Ishikawa (cell line): ENCODE measurements at regions not wholly inside any gene's neighbourhood (a gene's known extent, or its start where the extent isn't known, plus 50 kb on each side); places are given as distances from the start of the nearest gene placed in this dataset.

Experiments
- CEBPB ChIP-seq: IDR thresholded peaks from 2 replicates; pipeline ENCODE4 v1.6.1; 2012
- CREB1 ChIP-seq: IDR thresholded peaks from 2 replicates; pipeline ENCODE4 v1.6.1; 2012; ENCODE audit warnings: low read depth
- EGR1 ChIP-seq: IDR thresholded peaks from 2 replicates; pipeline ENCODE4 v1.6.1; 2012
- EP300 ChIP-seq: IDR thresholded peaks from 2 replicates; pipeline ENCODE4 v1.6.1; 2012; ENCODE audit warnings: borderline replicate concordance
- FOXM1 ChIP-seq: IDR thresholded peaks from 2 replicates; pipeline ENCODE4 v1.6.1; 2012; ENCODE audit warnings: low read depth, borderline replicate concordance
- NFIC ChIP-seq: IDR thresholded peaks from 2 replicates; pipeline ENCODE4 v1.6.1; 2012
- RAD21 ChIP-seq: IDR thresholded peaks from 2 replicates; pipeline ENCODE4 v1.6.1; 2012; ENCODE audit warnings: low read depth
- TAF1 ChIP-seq: IDR thresholded peaks from 2 replicates; pipeline ENCODE4 v1.6.1; 2012; ENCODE audit warnings: low read depth, mild to moderate bottlenecking
- TCF12 ChIP-seq: IDR thresholded peaks from 2 replicates; pipeline ENCODE4 v1.6.1; 2012; ENCODE audit warnings: low read depth
- TEAD4 ChIP-seq: IDR thresholded peaks from 2 replicates; pipeline ENCODE4 v1.6.1; 2012
- YY1 ChIP-seq: IDR thresholded peaks from 2 replicates; pipeline ENCODE4 v1.6.1; 2012; ENCODE audit warnings: low read depth
- ZBTB7A ChIP-seq: IDR thresholded peaks from 2 replicates; pipeline ENCODE4 v1.6.1; 2012; ENCODE audit warnings: low read depth
- TF ChIP-seq, protein P1 (sequence below): IDR thresholded peaks from 2 replicates; pipeline ENCODE4 v1.6.1; 2012; ENCODE audit warnings: low read depth, mild to moderate bottlenecking
- TF ChIP-seq, protein P2 (sequence below): IDR thresholded peaks from 2 replicates; pipeline ENCODE4 v1.6.1; 2012
- TF ChIP-seq, protein P3 (sequence below): IDR thresholded peaks from 2 replicates; pipeline ENCODE4 v1.6.1; 2012

DNA sequence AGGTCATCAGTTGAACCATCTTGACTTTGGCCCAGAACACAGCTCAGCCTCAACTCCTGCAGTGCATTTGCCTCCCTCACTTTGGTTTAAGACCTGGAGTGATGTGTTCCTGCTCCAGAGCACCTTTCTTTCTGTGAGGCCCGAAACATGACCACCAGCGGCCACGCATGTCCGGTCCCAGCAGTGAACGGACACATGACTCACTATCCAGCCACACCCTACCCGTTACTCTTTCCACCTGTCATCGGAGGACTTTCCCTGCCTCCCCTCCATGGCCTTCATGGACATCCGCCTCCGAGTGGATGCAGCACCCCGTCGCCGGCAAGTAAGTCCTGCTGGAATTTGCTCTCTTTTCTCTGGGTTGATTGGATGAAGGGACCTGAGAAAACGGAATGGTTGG lies 253.8 kb upstream of the RARB start:
- no peak for TF ChIP-seq RAD21

DNA sequence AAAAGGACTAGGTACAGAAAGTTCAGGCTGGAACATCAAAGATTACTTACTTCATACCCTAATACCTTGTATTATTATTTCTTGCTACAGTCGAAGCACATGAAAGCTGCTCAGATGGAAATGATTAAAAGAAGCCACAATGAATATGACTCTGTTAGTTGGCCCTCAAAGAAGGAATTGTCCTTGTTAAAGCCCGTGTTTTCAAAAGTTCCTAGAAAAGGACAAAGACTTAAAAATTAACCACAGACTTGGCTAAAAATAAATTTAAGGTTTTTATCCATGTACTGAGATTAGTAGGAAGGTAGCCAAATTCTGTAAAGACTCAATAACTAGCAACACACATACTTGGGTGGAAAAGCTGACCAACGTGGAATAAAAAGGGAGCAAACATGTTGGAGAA lies 251.0 kb upstream of the RARB start:
- TF ChIP-seq, protein P1, sequence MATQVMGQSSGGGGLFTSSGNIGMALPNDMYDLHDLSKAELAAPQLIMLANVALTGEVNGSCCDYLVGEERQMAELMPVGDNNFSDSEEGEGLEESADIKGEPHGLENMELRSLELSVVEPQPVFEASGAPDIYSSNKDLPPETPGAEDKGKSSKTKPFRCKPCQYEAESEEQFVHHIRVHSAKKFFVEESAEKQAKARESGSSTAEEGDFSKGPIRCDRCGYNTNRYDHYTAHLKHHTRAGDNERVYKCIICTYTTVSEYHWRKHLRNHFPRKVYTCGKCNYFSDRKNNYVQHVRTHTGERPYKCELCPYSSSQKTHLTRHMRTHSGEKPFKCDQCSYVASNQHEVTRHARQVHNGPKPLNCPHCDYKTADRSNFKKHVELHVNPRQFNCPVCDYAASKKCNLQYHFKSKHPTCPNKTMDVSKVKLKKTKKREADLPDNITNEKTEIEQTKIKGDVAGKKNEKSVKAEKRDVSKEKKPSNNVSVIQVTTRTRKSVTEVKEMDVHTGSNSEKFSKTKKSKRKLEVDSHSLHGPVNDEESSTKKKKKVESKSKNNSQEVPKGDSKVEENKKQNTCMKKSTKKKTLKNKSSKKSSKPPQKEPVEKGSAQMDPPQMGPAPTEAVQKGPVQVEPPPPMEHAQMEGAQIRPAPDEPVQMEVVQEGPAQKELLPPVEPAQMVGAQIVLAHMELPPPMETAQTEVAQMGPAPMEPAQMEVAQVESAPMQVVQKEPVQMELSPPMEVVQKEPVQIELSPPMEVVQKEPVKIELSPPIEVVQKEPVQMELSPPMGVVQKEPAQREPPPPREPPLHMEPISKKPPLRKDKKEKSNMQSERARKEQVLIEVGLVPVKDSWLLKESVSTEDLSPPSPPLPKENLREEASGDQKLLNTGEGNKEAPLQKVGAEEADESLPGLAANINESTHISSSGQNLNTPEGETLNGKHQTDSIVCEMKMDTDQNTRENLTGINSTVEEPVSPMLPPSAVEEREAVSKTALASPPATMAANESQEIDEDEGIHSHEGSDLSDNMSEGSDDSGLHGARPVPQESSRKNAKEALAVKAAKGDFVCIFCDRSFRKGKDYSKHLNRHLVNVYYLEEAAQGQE = no peak
- TF ChIP-seq EP300 (no peak), ZBTB7A (no peak), NFIC (no peak)

DNA sequence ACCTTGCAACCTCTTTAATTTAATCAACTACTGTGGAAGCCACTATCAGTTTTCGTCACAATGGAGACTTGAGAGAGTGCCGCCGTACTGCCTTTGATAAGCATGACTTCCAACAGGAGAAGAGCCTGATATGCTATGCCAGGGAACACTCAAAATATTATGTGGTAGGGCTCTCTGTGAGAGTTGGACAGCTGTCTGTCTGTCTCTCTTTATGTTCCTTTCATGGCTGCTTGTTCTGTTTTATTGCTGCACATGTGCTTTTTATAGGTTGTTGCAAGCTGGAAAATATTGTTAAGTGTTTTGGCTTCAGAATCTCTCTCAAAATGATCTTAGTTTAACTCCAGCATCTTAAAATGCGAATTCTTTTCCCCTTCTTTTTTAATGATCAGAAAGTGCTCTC lies 249.4 kb upstream of the RARB start:
- TF ChIP-seq ZBTB7A (no peak), EGR1 (no peak), RAD21 (no peak), TEAD4 (no peak), NFIC (no peak), YY1 (no peak), CEBPB (no peak), TAF1 (no peak), EP300 (no peak), CREB1 (no peak), FOXM1 (no peak), TCF12 (no peak)
- TF ChIP-seq, protein P1 = no peak
- TF ChIP-seq, protein P2, sequence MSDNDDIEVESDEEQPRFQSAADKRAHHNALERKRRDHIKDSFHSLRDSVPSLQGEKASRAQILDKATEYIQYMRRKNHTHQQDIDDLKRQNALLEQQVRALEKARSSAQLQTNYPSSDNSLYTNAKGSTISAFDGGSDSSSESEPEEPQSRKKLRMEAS = no peak
- TF ChIP-seq, protein P3, sequence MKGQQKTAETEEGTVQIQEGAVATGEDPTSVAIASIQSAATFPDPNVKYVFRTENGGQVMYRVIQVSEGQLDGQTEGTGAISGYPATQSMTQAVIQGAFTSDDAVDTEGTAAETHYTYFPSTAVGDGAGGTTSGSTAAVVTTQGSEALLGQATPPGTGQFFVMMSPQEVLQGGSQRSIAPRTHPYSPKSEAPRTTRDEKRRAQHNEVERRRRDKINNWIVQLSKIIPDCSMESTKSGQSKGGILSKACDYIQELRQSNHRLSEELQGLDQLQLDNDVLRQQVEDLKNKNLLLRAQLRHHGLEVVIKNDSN = no peak

DNA sequence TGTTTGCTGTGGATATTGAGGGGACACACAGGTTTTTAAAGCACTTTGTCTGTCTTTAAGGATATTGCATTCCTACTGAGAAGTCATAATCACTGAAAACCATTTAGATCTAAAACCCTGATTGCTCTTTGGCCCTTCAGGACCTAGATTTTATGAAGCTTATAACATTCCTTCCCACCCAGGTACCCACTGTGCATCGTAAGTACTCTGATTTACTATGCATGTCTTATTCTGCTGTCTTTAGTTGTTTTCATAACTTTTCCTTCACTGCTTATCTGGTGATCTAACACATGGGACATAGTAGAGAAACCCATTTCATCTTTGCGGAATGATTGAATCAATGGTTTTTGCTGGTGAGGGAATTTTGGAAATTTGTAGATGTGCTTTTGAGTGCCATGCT lies 247.0 kb upstream of the RARB start:
- TF ChIP-seq RAD21 = no peak
- TF ChIP-seq ZBTB7A = no peak

DNA sequence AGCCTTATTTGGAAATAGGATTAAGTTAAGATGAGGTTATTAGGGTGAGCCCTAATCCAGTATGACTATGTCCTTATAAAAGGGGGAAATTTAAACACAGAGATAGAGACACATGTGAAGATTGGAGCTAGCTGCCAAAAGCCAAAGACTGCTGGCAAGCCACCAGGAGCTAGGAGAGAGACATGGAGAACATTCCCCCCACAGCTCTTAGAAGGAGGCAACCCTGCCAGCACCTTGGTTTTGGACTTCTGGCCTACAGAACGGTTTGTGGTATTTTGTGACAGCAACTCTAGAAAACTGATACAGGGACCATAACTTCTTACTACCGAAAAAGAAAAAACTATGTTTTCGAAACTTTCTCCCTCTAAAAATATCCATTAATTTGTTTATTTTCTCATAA lies 245.3 kb upstream of the RARB start:
- TF ChIP-seq NFIC (no peak), RAD21 (no peak), ZBTB7A (no peak), TAF1 (no peak), FOXM1 (no peak), EP300 (no peak), TEAD4 (no peak), CREB1 (no peak), EGR1 (no peak), CEBPB (no peak), TCF12 (no peak)
- TF ChIP-seq, protein P3 = no peak
- TF ChIP-seq, protein P2 = no peak
- TF ChIP-seq, protein P1 = no peak
